Trophoblast cell (in vitro differentiated cells and primary cell): ENCODE measurements at regions not wholly inside any gene's neighbourhood (a gene's known extent, or its start where the extent isn't known, plus 50 kb on each side); places are given as distances from the start of the nearest gene placed in this dataset.

Experiments used
- DNase-seq, 2 donors: peaks; one replicate each; pipeline ENCODE4 v3.0.0-alpha.2; 2016
- H2AFZ ChIP-seq: 2 replicates; pipeline ENCODE4 v1.6.1; 2013; ENCODE audit warnings: low read length, moderate library complexity, mild to moderate bottlenecking; ENCODE audit not compliant: insufficient read depth, poor library complexity
- H2AK5ac ChIP-seq: 2 replicates; pipeline ENCODE4 v1.6.1; 2013; ENCODE audit warnings: mild to moderate bottlenecking, low read length
- H2BK120ac ChIP-seq: 2 replicates; pipeline ENCODE4 v1.6.1; 2013; ENCODE audit warnings: low read length, mild to moderate bottlenecking, moderate library complexity; ENCODE audit not compliant: insufficient read depth, poor library complexity
- H2BK12ac ChIP-seq: 2 replicates; pipeline ENCODE4 v1.6.1; 2013; ENCODE audit warnings: mild to moderate bottlenecking, low read length, moderate library complexity
- H2BK5ac ChIP-seq: 2 replicates; pipeline ENCODE4 v1.6.1; 2013; ENCODE audit warnings: low read length, low read depth, moderate library complexity, mild to moderate bottlenecking; ENCODE audit not compliant: poor library complexity
- H3K14ac ChIP-seq: 2 replicates; pipeline ENCODE4 v1.6.1; 2013; ENCODE audit warnings: mild to moderate bottlenecking, low read length
- H3K18ac ChIP-seq: 2 replicates; pipeline ENCODE4 v1.6.1; 2013; ENCODE audit warnings: mild to moderate bottlenecking, low read length
- H3K23ac ChIP-seq: 2 replicates; pipeline ENCODE4 v1.6.1; 2013; ENCODE audit warnings: low read length
- H3K27ac ChIP-seq: 2 replicates; pipeline ENCODE4 v1.5.1; 2013; ENCODE audit warnings: low read depth, mild to moderate bottlenecking, inconsistent platforms, low read length, moderate library complexity
- H3K27me3 ChIP-seq: 2 replicates; pipeline ENCODE4 v1.6.1; 2013; ENCODE audit warnings: inconsistent platforms, mild to moderate bottlenecking, low read length, moderate library complexity; ENCODE audit not compliant: insufficient read depth
- H3K36me3 ChIP-seq, 2 experiments: 1 replicate in 1 of 2; 2 replicates in 1 of 2; pipeline ENCODE4 v1.6.1; 2013; ENCODE audit warnings: low read length in 2 of 2, mild to moderate bottlenecking in 2 of 2, moderate library complexity in 1 of 2; ENCODE audit not compliant: insufficient read depth in 2 of 2, control insufficient read depth in 1 of 2
- H3K4ac ChIP-seq: 2 replicates; pipeline ENCODE4 v1.6.1; 2013; ENCODE audit warnings: low read depth, mild to moderate bottlenecking, low read length, moderate library complexity
- H3K4me1 ChIP-seq, 2 experiments: 1 replicate in 1 of 2; 2 replicates in 1 of 2; pipeline ENCODE4 v1.6.1; 2013; ENCODE audit warnings: low read length in 2 of 2, mild to moderate bottlenecking in 2 of 2, moderate library complexity in 1 of 2; ENCODE audit not compliant: insufficient read depth in 2 of 2, control insufficient read depth in 1 of 2
- H3K4me2 ChIP-seq: 2 replicates; pipeline ENCODE4 v1.6.1; 2013; ENCODE audit warnings: inconsistent platforms, mild to moderate bottlenecking, low read length, moderate library complexity
- H3K4me3 ChIP-seq: 2 replicates; pipeline ENCODE4 v1.5.1; 2013; ENCODE audit warnings: mild to moderate bottlenecking, low read depth, low read length, inconsistent platforms
- H3K79me1 ChIP-seq: one replicate; pipeline ENCODE4 v1.6.1; 2013; ENCODE audit warnings: low read length
- H3K79me2 ChIP-seq: 2 replicates; pipeline ENCODE4 v1.6.1; 2013; ENCODE audit warnings: low read length, mild to moderate bottlenecking; ENCODE audit not compliant: control insufficient read depth, insufficient read depth, poor library complexity
- H3K9ac ChIP-seq: 2 replicates; pipeline ENCODE4 v1.6.1; 2013; ENCODE audit warnings: mild to moderate bottlenecking, low read length
- H3K9me3 ChIP-seq: 2 replicates; pipeline ENCODE4 v1.6.1; 2013; ENCODE audit warnings: low read depth, mild to moderate bottlenecking, control low read depth, inconsistent platforms, low read length; ENCODE audit not compliant: insufficient read depth
- H4K12ac ChIP-seq: 2 replicates; pipeline ENCODE4 v1.6.1; 2013; ENCODE audit warnings: low read depth, mild to moderate bottlenecking, low read length, moderate library complexity
- H4K8ac ChIP-seq: 2 replicates; pipeline ENCODE4 v1.6.1; 2013; ENCODE audit warnings: low read depth, mild to moderate bottlenecking, low read length, moderate library complexity
- H4K91ac ChIP-seq: one replicate; pipeline ENCODE4 v1.6.1; 2013; ENCODE audit warnings: low read depth, mild to moderate bottlenecking, low read length, moderate library complexity
- WGBS: extraction: QIAGEN DNeasy Blood & Tissue Kit; methylation state at CpG from one replicate; pipeline ENCODE4 v1.1.7; 2013; ENCODE audit warnings: missing lambda C conversion rate; ENCODE audit not compliant: insufficient read length, insufficient coverage; ENCODE audit errors: extremely low coverage; 5-methylcytosine and 5-hydroxymethylcytosine counted together

DNA sequence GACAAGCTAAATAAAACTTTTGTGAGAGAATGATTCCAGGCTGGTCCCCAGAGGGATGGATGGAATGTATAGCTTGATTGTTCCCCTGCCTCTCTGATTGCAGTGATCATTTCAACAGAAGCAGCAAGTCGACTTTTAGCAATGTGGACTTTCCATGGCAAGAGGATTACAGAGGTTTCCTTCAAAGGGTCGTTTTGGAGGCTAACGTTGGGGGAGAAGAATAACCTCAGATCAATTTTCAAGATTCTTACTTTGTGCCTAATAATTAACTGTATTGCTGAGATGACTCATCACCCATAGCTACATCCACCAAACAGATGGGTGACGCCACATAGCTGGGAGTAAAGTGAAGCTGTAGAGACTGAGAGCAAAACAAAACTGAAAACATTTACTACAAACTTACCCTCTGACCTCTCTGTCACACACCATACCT is 79.9 kb downstream of the GTPBP8 start:
- Histone ChIP-seq H3K14ac (no peak overlapping the region), H2BK12ac (no peak overlapping the region), H2AFZ (no peak overlapping the region), H3K79me1 (no peaks in the 10 kb centered on the region), H3K4ac (no peak overlapping the region), H3K27ac (no peak overlapping the region), H3K4me2 (no peak overlapping the region), H3K79me2 (no peaks in the 10 kb centered on the region), H2BK120ac (no peak overlapping the region), H4K91ac (no peak overlapping the region), H3K27me3 (no peaks in the 10 kb centered on the region), H3K4me3 (no peak overlapping the region), H4K8ac (no peak overlapping the region), H3K23ac (no peak overlapping the region), H4K12ac (no peak overlapping the region), H3K4me1 (peaks cover 0 to 2% of the 10 kb centered on the region in 2 experiments), H2BK5ac (no peak overlapping the region), H3K18ac (no peak overlapping the region), H3K9ac (no peak overlapping the region), H3K9me3 (peaks cover 1% of the 10 kb centered on the region), H3K36me3 (no peaks in the 10 kb centered on the region), H2AK5ac (no peak overlapping the region)
- no CpG with 5 or more reads among the region's 4 CpGs for WGBS
- DNase-seq: peak; percentile 25 to 35

DNA sequence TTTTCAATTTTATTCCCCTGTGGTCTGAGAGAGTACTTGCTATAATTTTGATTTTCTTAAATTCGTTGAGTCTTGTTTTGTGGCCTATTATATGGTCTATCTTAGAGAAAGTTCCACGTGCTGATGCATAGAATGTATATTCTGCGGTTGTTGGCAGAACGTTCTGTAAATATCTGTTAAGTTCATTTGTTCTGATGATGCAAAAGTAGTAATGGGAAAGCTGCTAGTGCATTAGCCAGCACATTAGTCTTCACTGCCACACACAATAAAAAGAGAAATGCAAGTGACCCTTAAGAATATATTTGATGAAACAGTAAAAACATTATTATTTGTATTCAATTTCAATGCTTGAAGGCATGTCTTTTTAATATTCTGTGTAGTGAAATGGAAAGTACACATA is 84.8 kb downstream of the GTPBP8 start:
- Histone ChIP-seq H3K27ac (no peak overlapping the region), H2BK12ac (no peak overlapping the region), H2BK120ac (no peak overlapping the region), H3K9ac (no peak overlapping the region), H4K12ac (no peak overlapping the region), H3K79me2 (no peaks in the 10 kb centered on the region), H3K4me1 (peaks cover 0 to 2% of the 10 kb centered on the region in 2 experiments), H2AFZ (no peak overlapping the region), H2AK5ac (no peak overlapping the region), H4K91ac (no peak overlapping the region), H3K23ac (no peak overlapping the region), H3K4ac (no peak overlapping the region), H3K4me3 (no peak overlapping the region), H3K79me1 (no peaks in the 10 kb centered on the region), H2BK5ac (no peak overlapping the region), H4K8ac (no peak overlapping the region), H3K18ac (no peak overlapping the region), H3K9me3 (no peaks in the 10 kb centered on the region), H3K14ac (no peak overlapping the region), H3K4me2 (no peak overlapping the region), H3K27me3 (no peaks in the 10 kb centered on the region), H3K36me3 (no peaks in the 10 kb centered on the region)
- DNase-seq: no peak
- WGBS: no CpG with 5 or more reads among the region's 4 CpGs

DNA sequence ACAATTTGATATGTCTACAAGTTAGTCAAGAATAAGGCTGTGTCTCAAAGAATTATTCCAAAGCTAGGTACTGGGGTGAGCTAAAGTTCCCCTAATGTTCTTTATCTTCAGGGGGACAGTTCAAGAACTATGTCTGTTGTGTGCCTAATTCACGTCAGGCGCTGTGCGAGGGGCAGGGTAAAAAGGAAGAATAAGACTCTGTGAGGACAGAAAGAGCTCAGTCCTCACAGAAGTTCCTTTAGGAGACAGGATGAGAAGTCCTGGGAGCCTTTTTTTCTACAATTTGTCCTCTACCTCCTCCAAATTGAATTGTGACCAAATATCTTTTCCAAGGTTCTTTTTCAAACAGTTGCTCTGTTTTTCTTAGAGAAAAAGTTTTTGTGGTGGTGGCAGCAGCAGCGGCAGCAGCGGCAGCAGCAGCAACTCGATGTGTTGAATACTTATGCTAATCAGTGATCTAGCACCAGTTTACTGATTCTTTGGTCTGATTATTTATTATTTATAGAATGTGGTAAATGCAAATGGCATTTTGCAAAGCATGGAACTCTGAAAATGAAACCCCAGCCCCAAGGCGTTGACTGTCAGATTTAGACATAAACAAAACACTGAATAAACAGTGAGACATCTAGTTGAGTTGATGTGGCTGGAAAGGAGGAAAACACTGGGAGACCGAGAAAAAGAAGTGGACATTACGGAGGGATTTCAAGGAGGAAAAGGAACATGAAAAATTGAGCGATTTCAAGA is 88.6 kb downstream of the GTPBP8 start:
- H3K79me2 ChIP-seq: no peaks in the 10 kb centered on the region
- no peak overlapping the region for H3K23ac ChIP-seq
- no peak overlapping the region for H2BK5ac ChIP-seq
- H4K91ac ChIP-seq: no peak overlapping the region
- H3K4me2 ChIP-seq: no peak overlapping the region
- H3K4ac ChIP-seq: no peak overlapping the region
- no peak overlapping the region for H2AFZ ChIP-seq
- no peak overlapping the region for H4K12ac ChIP-seq
- H2AK5ac ChIP-seq: no peak overlapping the region
- H3K36me3 ChIP-seq: no peaks in the 10 kb centered on the region
- no peak overlapping the region for H3K4me3 ChIP-seq
- H3K27ac ChIP-seq: no peak overlapping the region
- no peak for DNase-seq
- H4K8ac ChIP-seq: no peak overlapping the region
- no peak overlapping the region for H2BK120ac ChIP-seq
- H3K9me3 ChIP-seq: no peaks in the 10 kb centered on the region
- no peaks in the 10 kb centered on the region for H3K79me1 ChIP-seq
- no peak overlapping the region for H3K9ac ChIP-seq
- no peak overlapping the region for H3K14ac ChIP-seq
- no peaks in the 10 kb centered on the region for H3K4me1 ChIP-seq
- H2BK12ac ChIP-seq: no peak overlapping the region
- H3K18ac ChIP-seq: no peak overlapping the region
- no CpG with 5 or more reads among the region's 10 CpGs for WGBS
- H3K27me3 ChIP-seq: no peaks in the 10 kb centered on the region

DNA sequence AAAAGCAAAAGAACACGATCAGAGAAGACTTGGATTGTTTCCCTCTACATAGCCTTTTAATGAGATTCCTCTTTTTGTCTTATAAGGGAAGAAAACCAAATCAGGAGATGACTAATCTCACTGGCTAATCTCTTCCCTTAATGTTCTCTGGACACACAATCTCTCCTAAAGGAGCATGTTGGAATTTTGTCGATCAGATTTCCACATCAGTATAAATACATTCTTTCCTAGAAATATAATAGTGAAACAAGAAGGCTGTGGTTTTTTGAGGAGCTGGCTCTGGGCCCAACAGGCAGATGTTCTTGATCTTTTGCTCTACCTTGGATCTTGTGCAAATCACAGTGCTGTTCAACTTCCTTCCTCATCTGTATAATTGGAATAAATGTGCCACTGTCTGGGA is 94.0 kb downstream of the GTPBP8 start:
- WGBS: no CpG with 5 or more reads among the region's 2 CpGs

More for the DNA sequence above, 94.0 kb downstream of the GTPBP8 start:
- Histone ChIP-seq H3K79me2 (no peaks in the 10 kb centered on the region), H3K27ac (no peak overlapping the region), H3K18ac (no peak overlapping the region), H3K27me3 (no peaks in the 10 kb centered on the region), H2BK5ac (no peak overlapping the region), H3K9me3 (no peaks in the 10 kb centered on the region), H3K14ac (no peak overlapping the region), H3K79me1 (no peaks in the 10 kb centered on the region), H4K91ac (no peak overlapping the region), H3K4ac (no peak overlapping the region), H2AK5ac (no peak overlapping the region), H4K12ac (no peak overlapping the region), H2BK120ac (no peak overlapping the region), H3K9ac (no peak overlapping the region), H2AFZ (no peak overlapping the region), H3K23ac (no peak overlapping the region), H2BK12ac (no peak overlapping the region), H3K4me1 (peaks cover 3 to 4% of the 10 kb centered on the region in 2 experiments), H4K8ac (no peak overlapping the region), H3K4me3 (no peak overlapping the region), H3K4me2 (no peak overlapping the region), H3K36me3 (no peaks in the 10 kb centered on the region)
- no peak for DNase-seq
